ENCODE measurements at regions not wholly inside any gene's neighbourhood (a gene's known extent, or its start where the extent isn't known, plus 50 kb on each side); places are given as distances from the start of the nearest gene placed in this dataset.

DNA sequence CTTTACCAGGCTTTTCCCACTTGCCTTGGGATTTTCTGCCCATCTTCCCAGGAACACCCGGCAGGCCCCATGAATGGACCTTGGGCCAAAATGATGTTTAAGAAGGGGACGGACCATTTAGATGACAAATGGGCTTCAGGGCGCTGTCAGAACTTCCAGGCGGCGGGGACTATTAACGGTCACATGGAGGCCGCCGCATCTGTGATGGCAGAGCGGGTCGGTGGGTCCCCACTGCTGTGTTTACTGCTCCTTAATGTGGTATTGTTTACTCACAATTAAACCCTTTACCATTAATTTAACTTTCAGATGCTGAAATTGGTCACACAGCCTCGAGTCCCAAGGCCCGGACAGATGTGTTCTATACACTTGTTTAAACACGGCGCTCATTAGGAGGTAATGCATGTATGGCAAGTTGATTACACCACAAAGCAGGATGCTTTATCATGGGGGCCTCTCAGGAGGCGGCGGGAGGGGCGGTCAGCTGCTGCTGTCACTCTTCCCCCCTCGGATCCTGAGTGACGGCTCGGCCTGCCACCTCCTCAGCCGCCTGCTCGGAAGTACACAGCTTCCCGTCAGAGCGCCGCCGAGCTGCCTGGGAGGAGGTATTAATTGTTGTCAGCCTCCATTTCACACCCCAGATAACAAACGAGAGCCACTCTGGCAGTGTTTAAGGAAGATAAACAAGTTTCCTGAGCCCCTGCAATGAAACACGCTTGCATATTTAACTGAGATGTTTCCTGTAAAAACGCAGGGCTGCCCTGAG, 83.9 kb upstream of the IRX3 start:
- Histone ChIP-seq H3K4me1 (no peaks in the 10 kb centered on the region), H3K4me3 (no peak overlapping the region), H3K27me3 (no peaks in the 10 kb centered on the region), H3K9me3 (no peaks in the 10 kb centered on the region), H3K36me3 (no peaks in the 10 kb centered on the region), H3K27ac (no peak overlapping the region)
- no peak for DNase-seq (ENCODE audit: low spot score in 2 of 2)
- TF ChIP-seq, protein P1, sequence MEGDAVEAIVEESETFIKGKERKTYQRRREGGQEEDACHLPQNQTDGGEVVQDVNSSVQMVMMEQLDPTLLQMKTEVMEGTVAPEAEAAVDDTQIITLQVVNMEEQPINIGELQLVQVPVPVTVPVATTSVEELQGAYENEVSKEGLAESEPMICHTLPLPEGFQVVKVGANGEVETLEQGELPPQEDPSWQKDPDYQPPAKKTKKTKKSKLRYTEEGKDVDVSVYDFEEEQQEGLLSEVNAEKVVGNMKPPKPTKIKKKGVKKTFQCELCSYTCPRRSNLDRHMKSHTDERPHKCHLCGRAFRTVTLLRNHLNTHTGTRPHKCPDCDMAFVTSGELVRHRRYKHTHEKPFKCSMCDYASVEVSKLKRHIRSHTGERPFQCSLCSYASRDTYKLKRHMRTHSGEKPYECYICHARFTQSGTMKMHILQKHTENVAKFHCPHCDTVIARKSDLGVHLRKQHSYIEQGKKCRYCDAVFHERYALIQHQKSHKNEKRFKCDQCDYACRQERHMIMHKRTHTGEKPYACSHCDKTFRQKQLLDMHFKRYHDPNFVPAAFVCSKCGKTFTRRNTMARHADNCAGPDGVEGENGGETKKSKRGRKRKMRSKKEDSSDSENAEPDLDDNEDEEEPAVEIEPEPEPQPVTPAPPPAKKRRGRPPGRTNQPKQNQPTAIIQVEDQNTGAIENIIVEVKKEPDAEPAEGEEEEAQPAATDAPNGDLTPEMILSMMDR (IDR thresholded peaks at IDR 0.05), result no peak
- intact Hi-C loops (cut with DNase I), result no loop called here

DNA sequence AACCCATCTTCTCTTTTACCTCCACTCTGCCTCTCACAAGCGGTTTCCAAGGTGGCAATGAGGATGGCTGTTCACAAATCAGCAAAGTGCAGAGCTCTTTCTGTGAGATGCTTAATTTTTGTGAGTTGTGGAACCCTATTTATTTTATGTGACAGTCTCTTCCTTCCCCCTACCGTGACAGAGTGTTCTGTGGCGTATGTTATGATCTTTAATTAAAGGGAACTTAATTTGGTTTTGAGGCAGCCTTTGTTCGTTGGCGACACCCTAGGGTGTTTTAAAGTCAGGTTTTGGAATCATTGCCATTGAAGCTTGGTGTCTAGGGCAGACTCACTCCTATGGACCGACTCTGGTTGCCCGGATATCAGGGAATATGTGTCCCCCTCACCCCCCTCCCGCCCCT, 83.3 kb upstream of the IRX3 start:
- no peak overlapping the region for H3K27ac ChIP-seq
- intact Hi-C loops (cut with DNase I), result no loop called here
- H3K27me3 ChIP-seq, result no peaks in the 10 kb centered on the region

DNA sequence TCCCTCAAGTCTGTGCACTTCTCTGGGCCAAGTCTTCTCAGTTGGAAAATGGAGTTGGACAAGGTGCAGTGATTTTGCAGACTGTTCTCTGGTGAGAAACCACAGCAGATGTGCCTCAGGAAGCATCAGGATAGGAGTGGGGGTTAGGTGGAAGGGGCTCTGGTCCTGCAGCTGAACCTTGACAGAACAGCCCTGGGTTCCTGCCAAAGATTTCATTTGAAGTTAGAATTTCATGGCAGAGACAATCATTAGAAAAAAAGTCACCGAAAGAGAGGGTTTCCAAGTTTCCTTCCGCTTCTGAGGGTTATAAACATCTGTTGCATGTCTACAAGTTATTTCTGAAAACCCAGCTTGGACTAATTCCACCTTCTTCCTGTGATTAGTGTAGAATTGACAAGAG, 80.4 kb upstream of the IRX3 start:
- TF ChIP-seq, protein P1 (IDR thresholded peaks at IDR 0.05), result no peak
- DNase-seq (ENCODE audit: low spot score in 2 of 2), result no peak
- no peak overlapping the region for H3K4me3 ChIP-seq
- H3K4me1 ChIP-seq, result no peaks in the 10 kb centered on the region
- H3K9me3 ChIP-seq, result no peaks in the 10 kb centered on the region
- no peaks in the 10 kb centered on the region for H3K36me3 ChIP-seq
- intact Hi-C loops (cut with DNase I), result no loop called here
- no peak overlapping the region for H3K27ac ChIP-seq
- no peaks in the 10 kb centered on the region for H3K27me3 ChIP-seq

More for the DNA sequence above, 83.3 kb upstream of the IRX3 start:
- Histone ChIP-seq H3K36me3 (no peaks in the 10 kb centered on the region), H3K4me1 (no peaks in the 10 kb centered on the region), H3K4me3 (no peak overlapping the region), H3K9me3 (no peaks in the 10 kb centered on the region)
- TF ChIP-seq, protein P1 (IDR thresholded peaks at IDR 0.05), result no peak
- DNase-seq (ENCODE audit: low spot score in 2 of 2), result no peak

DNA sequence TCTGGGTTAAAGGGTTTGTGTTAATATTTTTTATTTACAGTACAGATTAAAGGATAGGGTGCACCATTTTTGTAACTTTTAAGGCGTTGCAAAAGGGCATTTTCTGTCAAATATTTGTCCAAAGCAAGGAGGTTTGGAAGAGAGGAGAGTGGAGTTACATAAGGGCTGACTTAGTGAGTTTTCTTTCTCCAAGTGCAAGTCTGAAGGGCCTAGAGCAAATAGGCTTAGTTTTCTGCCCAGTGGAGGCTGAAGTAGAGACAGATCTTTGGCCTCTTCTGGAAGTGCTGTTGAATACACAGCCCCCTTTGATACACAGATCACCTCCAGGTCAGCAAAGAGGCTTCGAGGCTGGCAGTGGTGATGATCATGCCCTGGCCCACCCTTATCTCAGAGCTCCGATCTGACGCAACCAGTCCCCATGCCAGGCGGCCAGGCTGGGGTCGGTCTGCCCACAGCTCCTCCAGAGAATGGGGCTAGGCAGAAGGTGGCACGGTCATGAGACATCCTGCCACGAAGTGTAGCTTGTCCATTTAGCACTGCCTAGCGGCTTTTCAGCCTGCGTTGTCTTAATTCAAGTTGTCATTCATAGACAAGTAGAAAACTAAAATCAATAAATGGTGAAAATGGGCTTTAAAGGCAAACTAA, 79.5 kb upstream of the IRX3 start:
- H3K9me3 ChIP-seq, result no peaks in the 10 kb centered on the region
- H3K27ac ChIP-seq, result no peak overlapping the region
- no peaks in the 10 kb centered on the region for H3K27me3 ChIP-seq
- no peaks in the 10 kb centered on the region for H3K36me3 ChIP-seq
- DNase-seq (ENCODE audit: low spot score in 2 of 2), result no peak
- H3K4me3 ChIP-seq, result no peak overlapping the region
- intact Hi-C loops (cut with DNase I), result no loop called here
- TF ChIP-seq, protein P1 (IDR thresholded peaks at IDR 0.05), result no peak
- no peaks in the 10 kb centered on the region for H3K4me1 ChIP-seq

DNA sequence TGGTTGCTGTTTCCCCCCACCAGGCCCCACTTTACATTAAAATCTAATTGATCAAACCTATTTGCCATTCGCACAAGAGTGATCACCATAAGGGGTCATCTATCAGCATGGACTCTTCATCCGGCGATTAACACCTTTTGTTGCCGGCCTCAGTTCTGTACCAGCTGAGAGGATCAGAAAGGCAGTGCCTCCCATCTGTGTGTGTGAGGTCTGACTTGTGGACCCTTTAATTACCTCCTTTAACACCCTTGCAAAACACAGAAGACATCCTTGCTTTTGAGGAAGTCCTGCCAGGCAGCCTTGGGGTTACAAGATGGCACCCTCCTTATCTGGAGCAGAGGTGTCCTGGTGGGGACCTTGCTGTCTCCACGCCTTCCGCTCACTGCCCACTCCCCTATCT, 77.2 kb upstream of the IRX3 start:
- TF ChIP-seq, protein P1 (IDR thresholded peaks at IDR 0.05), result no peak
- Histone ChIP-seq H3K27ac (no peak overlapping the region), H3K9me3 (no peaks in the 10 kb centered on the region), H3K4me1 (no peaks in the 10 kb centered on the region), H3K36me3 (no peaks in the 10 kb centered on the region), H3K4me3 (no peak overlapping the region), H3K27me3 (no peaks in the 10 kb centered on the region)
- DNase-seq (ENCODE audit: low spot score in 2 of 2), result no peak
- intact Hi-C loops (cut with DNase I), result no loop called here
